Lung (tissue), 11 donors: ENCODE measurements at regions not wholly inside any gene's neighbourhood (a gene's known extent, or its start where the extent isn't known, plus 50 kb on each side); places are given as distances from the start of the nearest gene placed in this dataset.
"Not testable (repeated sequence)": the region's sequence is repeated elsewhere in the genome, so short reads cannot be mapped to it uniquely, and the experiment has no call there.

Source experiments
- ATAC-seq: fragments of 200-7000 bp; cut with Tn5 transposase; one replicate; pipeline ENCODE4 v1.9.1; 2020; ENCODE audit warnings: moderate number of reproducible peaks; ENCODE audit not compliant: insufficient read depth, low FRiP score
- DNase-seq, 3 donors: peaks; one replicate each; pipeline ENCODE4 v3.0.0-alpha.2; 2013 to 2017
- H3K27ac ChIP-seq, 2 donors: one replicate each; pipeline ENCODE4 v1.5.1; 2013; ENCODE audit warnings: mild to moderate bottlenecking in 2 of 2, moderate library complexity in 2 of 2, control low read depth in 1 of 2, inconsistent platforms in 1 of 2, low read depth in 1 of 2, low read length in 1 of 2
- H3K27me3 ChIP-seq, 3 donors: one replicate each; pipeline ENCODE4 v1.5.1; 2013; ENCODE audit warnings: low read length in 2 of 3; ENCODE audit not compliant: control insufficient read depth in 3 of 3, insufficient read depth in 3 of 3
- H3K36me3 ChIP-seq, 4 donors: one replicate each; pipeline ENCODE4 v1.5.1; 2013; ENCODE audit warnings: low read length in 4 of 4, mild to moderate bottlenecking in 1 of 4, moderate library complexity in 1 of 4; ENCODE audit not compliant: control insufficient read depth in 4 of 4, insufficient read depth in 4 of 4
- H3K4me1 ChIP-seq, 5 donors: one replicate each; pipeline ENCODE4 v1.5.1; 2013; ENCODE audit warnings: low read length in 5 of 5, mild to moderate bottlenecking in 2 of 5, moderate library complexity in 1 of 5; ENCODE audit not compliant: control insufficient read depth in 5 of 5, insufficient read depth in 5 of 5
- H3K4me3 ChIP-seq: one replicate; pipeline ENCODE4 v1.5.1; 2013; ENCODE audit warnings: mild to moderate bottlenecking, control low read depth, moderate library complexity
- H3K9ac ChIP-seq, 2 donors: one replicate each; pipeline ENCODE4 v1.5.1; 2013; ENCODE audit warnings: low read length in 2 of 2, control low read depth in 1 of 2; ENCODE audit not compliant: insufficient read depth in 1 of 2
- H3K9me3 ChIP-seq, 4 donors: one replicate each; pipeline ENCODE4 v1.5.1; 2013; ENCODE audit warnings: low read length in 3 of 4, mild to moderate bottlenecking in 1 of 4, moderate library complexity in 1 of 4; ENCODE audit not compliant: control insufficient read depth in 4 of 4, insufficient read depth in 3 of 4
- CTCF ChIP-seq: IDR thresholded peaks from 2 replicates; pipeline ENCODE4 v1.5.1; 2012; ENCODE audit warnings: mild to moderate bottlenecking; ENCODE audit errors: control extremely low read depth, extremely low read depth
- WGBS, 2 donors: extraction: QIAGEN DNeasy Blood & Tissue Kit; methylation state at CpG; one replicate each; pipeline ENCODE4 v1.1.7; 2013; 5-methylcytosine and 5-hydroxymethylcytosine counted together
- donor health status: control.
- donor health status: control.
- donor health status: Bipolar disorder and iron deficiency.
- donor health status: healthy.
- donor health status: DM: yes; HTN: yes; CAD: no.

GRCh38 chr19:30682146-30682998 is 310.2 kb downstream of the ZNF536 start:
- no peak for DNase-seq
- Histone ChIP-seq H3K36me3 (no peaks in the 10 kb centered on the region), H3K9me3 (no peaks in the 10 kb centered on the region), H3K4me1 (peaks cover 0 to 37% (median 9%) of the 10 kb centered on the region in 5 donors), H3K27me3 (peaks cover 0 to 3% (median 0%) of the 10 kb centered on the region in 3 donors), H3K27ac (no peak overlapping the region), H3K4me3 (no peak overlapping the region), H3K9ac (no peak overlapping the region)
- no peak for ATAC-seq
- 56 to 63% methylated on average over 27 of the region's 27 CpGs for WGBS, 2 donors
- TF ChIP-seq CTCF: no peak

GRCh38 chr19:30681162-30682100 is 309.2 kb downstream of the ZNF536 start:
- no peaks in the 10 kb centered on the region for H3K9me3 ChIP-seq
- H3K4me3 ChIP-seq: no peak overlapping the region
- H3K27me3 ChIP-seq: peaks cover 0 to 3% (median 0%) of the 10 kb centered on the region in 3 donors
- DNase-seq (no peak), ATAC-seq (no peak)
- peaks cover 0 to 28% (median 6%) of the 10 kb centered on the region in 5 donors for H3K4me1 ChIP-seq
- WGBS, 2 donors: 75 to 81% methylated on average over 19 of the region's 19 CpGs
- no peak overlapping the region for H3K27ac ChIP-seq
- H3K9ac ChIP-seq: no peak overlapping the region
- TF ChIP-seq CTCF: no peak
- no peaks in the 10 kb centered on the region for H3K36me3 ChIP-seq

- H3K4me1 ChIP-seq: peaks cover 0 to 18% (median 2%) of the 10 kb centered on the region in 5 donors
- H3K9me3 ChIP-seq, H3K27ac ChIP-seq, H3K27me3 ChIP-seq, H3K9ac ChIP-seq, H3K4me3 ChIP-seq, DNase-seq, H3K36me3 ChIP-seq, ATAC-seq: not testable (repeated sequence)
- 71 to 75% methylated on average over 1 of the region's 3 CpGs for WGBS, 2 donors
Measured at GRCh38 chr19:30680399-30680798, 308.2 kb downstream of the ZNF536 start.

GRCh38 chr19:30679789-30680188 is 307.6 kb downstream of the ZNF536 start:
- no peak overlapping the region for H3K4me3 ChIP-seq
- H3K4me1 ChIP-seq: peaks cover 0 to 13% (median 2%) of the 10 kb centered on the region in 5 donors
- no peak for TF ChIP-seq CTCF
- no peak for ATAC-seq
- H3K27me3 ChIP-seq: peaks cover 0 to 3% (median 0%) of the 10 kb centered on the region in 3 donors
- no peak overlapping the region for H3K9ac ChIP-seq
- no peak overlapping the region for H3K27ac ChIP-seq
- WGBS, 2 donors: 72 to 89% methylated on average over 6 of the region's 6 CpGs
- no peaks in the 10 kb centered on the region for H3K36me3 ChIP-seq
- H3K9me3 ChIP-seq: no peaks in the 10 kb centered on the region
- no peak for DNase-seq
